SK-N-SH (cell line): ENCODE measurements at regions not wholly inside any gene's neighbourhood (a gene's known extent, or its start where the extent isn't known, plus 50 kb on each side); places are given as distances from the start of the nearest gene placed in this dataset.
A peak's percentile ranks its signal among the peaks of the same experiment; 100 is the strongest.

Experiments
- CTCF ChIA-PET: fragments of 300-600, 350-600 bp; formaldehyde crosslinking; extraction: SDS; loops from one replicate; lab custom pipeline; 2021; lab: Yijun Ruan, JAX
- POLR2A ChIA-PET: fragments of 350-600 bp; sonication (Branson Sonifier 250); formaldehyde crosslinking; extraction: SDS; loops from one replicate; lab custom pipeline; 2020; ENCODE audit warnings: antibody characterized with exemption, inconsistent platforms; lab: Yijun Ruan, JAX
- DNase-seq: peaks from one replicate; pipeline ENCODE4 v3.0.0; 2012
- H2AFZ ChIP-seq: fragments of 200-600 bp; sonication (generic); 2 replicates; pipeline ENCODE4 v1.8.1; 2016; ENCODE audit warnings: antibody characterized with exemption, mild to moderate bottlenecking, low read depth
- H3F3A ChIP-seq: fragments of 200-600 bp; sonication (generic); replicated peaks from 2 replicates; pipeline ENCODE3; 2016; ENCODE audit warnings: antibody characterized with exemption, mild to moderate bottlenecking; ENCODE audit not compliant: insufficient read depth
- H3K27ac ChIP-seq, 2 experiments: fragments of 200-500 bp in 1 of 2; fragments of 200-600 bp in 1 of 2; sonication (Bioruptor generic) in 1 of 2; sonication (generic), shearing (Covaris generic) in 1 of 2; 2 replicates each; pipeline versions ENCODE4 v1.5.1 to v1.6.1; 2014 to 2016; ENCODE audit warnings: low read depth in 2 of 2, inconsistent platforms in 1 of 2, low read length in 1 of 2, mild to moderate bottlenecking in 1 of 2, mixed read lengths in 1 of 2
- H3K27me3 ChIP-seq: fragments of 200-600 bp; sonication (generic), shearing (Covaris generic); 2 replicates; pipeline ENCODE4 v1.6.1; 2016; ENCODE audit warnings: mixed run types; ENCODE audit not compliant: insufficient read depth
- H3K36me3 ChIP-seq, 2 experiments: fragments of 200-500 bp in 1 of 2; fragments of 200-600 bp in 1 of 2; sonication (Bioruptor generic) in 1 of 2; sonication (generic) in 1 of 2; replicated peaks in 1 of 2; 2 replicates each; pipeline versions ENCODE3 to v1.5.1; 2014 to 2016; ENCODE audit warnings: low read length in 1 of 2, mild to moderate bottlenecking in 1 of 2; ENCODE audit not compliant: insufficient read depth in 2 of 2, control insufficient read depth in 1 of 2
- H3K4me1 ChIP-seq, 2 experiments: fragments of 200-500 bp in 1 of 2; fragments of 200-600 bp in 1 of 2; sonication (Bioruptor generic) in 1 of 2; sonication (generic), shearing (Covaris generic) in 1 of 2; 2 replicates each; pipeline versions ENCODE4 v1.5.1 to v1.6.1; 2014 to 2016; ENCODE audit warnings: low read depth in 1 of 2, low read length in 1 of 2, mixed run types in 1 of 2; ENCODE audit not compliant: insufficient read depth in 2 of 2, control insufficient read depth in 1 of 2
- H3K4me2 ChIP-seq: fragments of 200-600 bp; sonication (generic), shearing (Covaris generic); 2 replicates; pipeline ENCODE4 v1.6.1; 2017; ENCODE audit warnings: mixed run types
- H3K4me3 ChIP-seq, 2 experiments: fragments of 200-500 bp in 1 of 2; fragments of 200-600 bp in 1 of 2; sonication (Bioruptor generic) in 1 of 2; sonication (generic), shearing (Covaris generic) in 1 of 2; 2 replicates each; pipeline versions ENCODE4 v1.5.1 to v1.8.1; 2014 to 2016; ENCODE audit warnings: low read depth in 2 of 2, inconsistent platforms in 1 of 2, low read length in 1 of 2, mild to moderate bottlenecking in 1 of 2, mixed read lengths in 1 of 2, moderate library complexity in 1 of 2
- H3K79me2 ChIP-seq: fragments of 200-600 bp; sonication (generic); 2 replicates; pipeline ENCODE4 v1.8.1; 2017; ENCODE audit warnings: mild to moderate bottlenecking; ENCODE audit not compliant: insufficient read depth
- H3K9ac ChIP-seq: fragments of 200-600 bp; sonication (generic); 2 replicates; pipeline ENCODE4 v1.6.1; 2017; ENCODE audit warnings: mixed run types
- H3K9me2 ChIP-seq: fragments of 200-600 bp; sonication (generic); 2 replicates; pipeline ENCODE4 v1.6.1; 2017; ENCODE audit warnings: mixed run types
- H3K9me3 ChIP-seq: fragments of 200-600 bp; sonication (generic); 2 replicates; pipeline ENCODE4 v1.6.1; 2017; ENCODE audit warnings: mixed run types, mild to moderate bottlenecking, moderate library complexity
- H4K20me1 ChIP-seq: fragments of 200-600 bp; sonication (generic); 2 replicates; pipeline ENCODE4 v1.6.1; 2017; ENCODE audit warnings: mild to moderate bottlenecking, mixed run types; ENCODE audit not compliant: insufficient read depth
- CHD2 ChIP-seq: fragments of 150-350 bp; IDR thresholded peaks from 2 replicates; pipeline ENCODE4 v1.6.1; 2018; ENCODE audit warnings: low read length; ENCODE audit not compliant: partially characterized antibody
- CTCF ChIP-seq: fragments of 200-600 bp; sonication (generic); IDR thresholded peaks from 2 replicates; pipeline ENCODE4 v1.6.1; 2017; ENCODE audit warnings: antibody characterized with exemption, mild to moderate bottlenecking, moderate library complexity
- EP300 ChIP-seq, 2 experiments: IDR thresholded peaks; 2 replicates each; pipeline versions ENCODE4 v1.4.0 to v1.6.1; 2012; ENCODE audit warnings: borderline replicate concordance in 1 of 2, low read depth in 1 of 2, low read length in 1 of 2
- EZH2phosphoT487 ChIP-seq: fragments of 200-600 bp; sonication (generic); IDR thresholded peaks from 2 replicates; pipeline ENCODE4 v1.6.1; 2017; ENCODE audit warnings: low read depth, mixed run types, mild to moderate bottlenecking, antibody characterized with exemption, moderate library complexity, borderline replicate concordance
- FOSL2 ChIP-seq: IDR thresholded peaks from 2 replicates; pipeline ENCODE4 v1.4.0; 2012; ENCODE audit warnings: low read depth, mild to moderate bottlenecking, moderate library complexity, borderline replicate concordance
- FOXJ3 ChIP-seq: sonication (generic); formaldehyde crosslinking; IDR thresholded peaks from 2 replicates; pipeline ENCODE4 v1.5.1; 2020; ENCODE audit warnings: mild to moderate bottlenecking, missing genetic modification reagents
- GABPA ChIP-seq: IDR thresholded peaks from 2 replicates; pipeline ENCODE4 v1.4.0; 2012; ENCODE audit warnings: low read depth, mild to moderate bottlenecking
- MEF2A ChIP-seq: IDR thresholded peaks from 2 replicates; pipeline ENCODE4 v1.4.0; 2012; ENCODE audit warnings: low read depth, borderline replicate concordance
- POLR2AphosphoS5 ChIP-seq: IDR thresholded peaks from 2 replicates; pipeline ENCODE4 v1.6.1; 2012; ENCODE audit warnings: low read depth, low read length
- RAD21 ChIP-seq: IDR thresholded peaks from 2 replicates; pipeline ENCODE4 v1.6.1; 2012; ENCODE audit warnings: mild to moderate bottlenecking, low read length
- RCOR1 ChIP-seq: fragments of 150-350 bp; IDR thresholded peaks from 2 replicates; pipeline ENCODE4 v1.6.1; 2017; ENCODE audit warnings: antibody characterized with exemption, low read length
- RXRA ChIP-seq: IDR thresholded peaks from 2 replicates; pipeline ENCODE4 v1.4.0; 2012; ENCODE audit warnings: low read depth, mild to moderate bottlenecking, borderline replicate concordance
- SMC3 ChIP-seq: IDR thresholded peaks from 2 replicates; pipeline ENCODE4 v1.6.1; 2012; ENCODE audit warnings: low read depth, low read length, improper control_type of control experiment
- TEAD4 ChIP-seq: IDR thresholded peaks from 2 replicates; pipeline ENCODE4 v1.4.0; 2012; ENCODE audit warnings: mild to moderate bottlenecking, borderline replicate concordance; ENCODE audit not compliant: insufficient read depth
- USF1 ChIP-seq: IDR thresholded peaks from 2 replicates; pipeline ENCODE4 v1.4.0; 2012; ENCODE audit warnings: low read depth, borderline replicate concordance
- YY1 ChIP-seq: IDR thresholded peaks from 2 replicates; pipeline ENCODE4 v1.4.0; 2012; ENCODE audit warnings: low read depth, mild to moderate bottlenecking
- ZBTB33 ChIP-seq: IDR thresholded peaks from 2 replicates; pipeline ENCODE4 v1.4.0; 2012; ENCODE audit warnings: low read depth, borderline replicate concordance
- WGBS: methylation state at CpG from one replicate; pipeline ENCODE4 v1.1.6; 2017; ENCODE audit warnings: low lambda C conversion rate; 5-methylcytosine and 5-hydroxymethylcytosine counted together
- TF ChIP-seq, protein P1 (sequence below): fragments of 150-350 bp; IDR thresholded peaks from 2 replicates; pipeline ENCODE4 v1.6.1; 2016; ENCODE audit warnings: mild to moderate bottlenecking, low read depth, low read length

DNA sequence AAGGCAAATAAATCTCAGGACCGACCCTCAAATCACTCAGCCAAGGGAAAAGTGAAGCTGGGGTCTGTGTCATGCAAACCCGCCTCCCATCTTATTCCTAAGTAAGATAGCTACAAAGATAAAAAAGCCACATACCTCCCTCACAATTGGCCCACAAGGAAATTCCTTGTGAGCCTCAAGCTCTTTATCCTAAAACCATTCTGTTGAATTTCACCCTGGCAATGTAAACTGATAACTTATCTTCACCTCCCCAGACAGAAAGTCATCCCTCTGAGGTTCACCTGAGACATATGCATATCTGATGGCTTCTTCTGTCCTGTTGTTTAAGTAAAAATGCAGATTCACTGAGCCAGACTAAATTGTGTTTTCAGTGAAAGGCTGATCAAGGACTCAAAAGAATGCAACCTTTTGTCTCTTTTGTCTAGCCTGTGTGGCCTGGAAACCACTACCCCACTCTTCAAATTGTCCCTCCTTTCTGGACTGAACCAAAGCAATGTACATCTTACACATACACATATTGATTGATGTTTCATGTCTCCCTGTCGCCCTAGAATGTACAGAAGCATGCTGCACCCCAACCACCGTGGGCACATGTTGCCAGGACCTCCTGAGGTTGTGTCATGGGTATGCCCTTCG, 91.3 kb downstream of the MFAP3L start:
- POLR2A ChIA-PET: no interaction called here
- H3K27me3 ChIP-seq: no peaks in the 10 kb centered on the region
- no peak overlapping the region for H3K9ac ChIP-seq
- H3F3A ChIP-seq: no peaks in the 10 kb centered on the region
- DNase-seq: no peak
- no peaks in the 10 kb centered on the region for H3K9me3 ChIP-seq
- no peak overlapping the region for H3K27ac ChIP-seq
- H4K20me1 ChIP-seq: no peaks in the 10 kb centered on the region
- H3K4me3 ChIP-seq: no peak overlapping the region
- CTCF ChIA-PET: interaction anchor here (0.5 to 1.1 kb wide), 2 partner anchors 72 to 125 kb away, joined by 3 to 4 read pairs; no protein-coding TSS in a partner anchor
- no peaks in the 10 kb centered on the region for H3K36me3 ChIP-seq
- H3K9me2 ChIP-seq: no peaks in the 10 kb centered on the region
- no peak overlapping the region for H3K4me2 ChIP-seq
- H3K79me2 ChIP-seq: no peaks in the 10 kb centered on the region
- no peaks in the 10 kb centered on the region for H3K4me1 ChIP-seq
- 80% methylated on average over 5 of the region's 5 CpGs for WGBS
- peak overlapping the region; percentile 24; the same call in 1 of the 2 replicates for H2AFZ ChIP-seq
- TF ChIP-seq EP300 (IDR thresholded peaks at IDR 0.05; ENCODE audit: borderline replicate concordance in 1 of 2, low read depth in 1 of 2, low read length in 1 of 2) (no peak), CHD2 (no peak), TEAD4 (no peak), FOXJ3 (no peak), SMC3 (no peak)

DNA sequence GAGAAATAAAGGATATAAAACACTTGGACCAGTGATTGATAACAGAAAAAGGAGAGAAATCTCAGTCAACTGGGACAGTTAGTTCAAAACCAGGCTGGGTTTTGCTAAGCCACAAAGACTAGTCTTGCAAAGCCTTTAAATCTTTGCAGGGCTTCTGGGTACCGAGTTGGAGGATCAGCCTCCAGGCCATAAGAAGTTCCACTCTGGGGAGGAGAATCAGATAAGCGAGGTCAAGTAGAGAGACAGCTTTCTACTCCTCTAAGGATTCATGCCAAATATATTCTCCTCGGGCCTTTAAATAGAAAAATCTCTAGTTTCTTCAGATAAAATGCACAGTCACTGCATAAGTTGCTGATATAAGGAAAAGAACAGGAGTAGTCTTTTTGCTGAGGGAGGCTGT, 92.7 kb downstream of the MFAP3L start:
- no peak for TF ChIP-seq CTCF
- TF ChIP-seq POLR2AphosphoS5: no peak
- no peak for TF ChIP-seq EZH2phosphoT487
- no peak for TF ChIP-seq RAD21
- TF ChIP-seq USF1: no peak
- no peak for TF ChIP-seq GABPA
- TF ChIP-seq MEF2A: no peak
- no peak for TF ChIP-seq FOSL2
- no peak for TF ChIP-seq ZBTB33
- no peak for TF ChIP-seq YY1
- TF ChIP-seq, protein P1, sequence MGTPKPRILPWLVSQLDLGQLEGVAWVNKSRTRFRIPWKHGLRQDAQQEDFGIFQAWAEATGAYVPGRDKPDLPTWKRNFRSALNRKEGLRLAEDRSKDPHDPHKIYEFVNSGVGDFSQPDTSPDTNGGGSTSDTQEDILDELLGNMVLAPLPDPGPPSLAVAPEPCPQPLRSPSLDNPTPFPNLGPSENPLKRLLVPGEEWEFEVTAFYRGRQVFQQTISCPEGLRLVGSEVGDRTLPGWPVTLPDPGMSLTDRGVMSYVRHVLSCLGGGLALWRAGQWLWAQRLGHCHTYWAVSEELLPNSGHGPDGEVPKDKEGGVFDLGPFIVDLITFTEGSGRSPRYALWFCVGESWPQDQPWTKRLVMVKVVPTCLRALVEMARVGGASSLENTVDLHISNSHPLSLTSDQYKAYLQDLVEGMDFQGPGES: no peak
- no peak for TF ChIP-seq RCOR1
- TF ChIP-seq RXRA: no peak
- no peak for TF ChIP-seq CHD2
- TF ChIP-seq, all 33 proteins: peak for 0
- Histone ChIP-seq H3K4me1 (no peaks in the 10 kb centered on the region), H4K20me1 (no peaks in the 10 kb centered on the region), H3K79me2 (no peaks in the 10 kb centered on the region), H3K27me3 (no peaks in the 10 kb centered on the region), H3K4me3 (no peak overlapping the region), H3K4me2 (no peak overlapping the region), H3K36me3 (no peaks in the 10 kb centered on the region), H2AFZ (0 out of 2 replicates have a peak overlapping the region, but pooled peaks have one; percentile 35), H3K9ac (no peak overlapping the region), H3K27ac (no peak overlapping the region), H3K9me3 (no peaks in the 10 kb centered on the region), H3K9me2 (no peaks in the 10 kb centered on the region), H3F3A (no peaks in the 10 kb centered on the region)
- DNase-seq: no peak
- POLR2A ChIA-PET: no interaction called here
- WGBS: 58% methylated on average over 3 of the region's 3 CpGs
- CTCF ChIA-PET: no interaction called here
